ENCODE measurements at regions not wholly inside any gene's neighbourhood (a gene's known extent, or its start where the extent isn't known, plus 50 kb on each side); places are given as distances from the start of the nearest gene placed in this dataset.

DNA sequence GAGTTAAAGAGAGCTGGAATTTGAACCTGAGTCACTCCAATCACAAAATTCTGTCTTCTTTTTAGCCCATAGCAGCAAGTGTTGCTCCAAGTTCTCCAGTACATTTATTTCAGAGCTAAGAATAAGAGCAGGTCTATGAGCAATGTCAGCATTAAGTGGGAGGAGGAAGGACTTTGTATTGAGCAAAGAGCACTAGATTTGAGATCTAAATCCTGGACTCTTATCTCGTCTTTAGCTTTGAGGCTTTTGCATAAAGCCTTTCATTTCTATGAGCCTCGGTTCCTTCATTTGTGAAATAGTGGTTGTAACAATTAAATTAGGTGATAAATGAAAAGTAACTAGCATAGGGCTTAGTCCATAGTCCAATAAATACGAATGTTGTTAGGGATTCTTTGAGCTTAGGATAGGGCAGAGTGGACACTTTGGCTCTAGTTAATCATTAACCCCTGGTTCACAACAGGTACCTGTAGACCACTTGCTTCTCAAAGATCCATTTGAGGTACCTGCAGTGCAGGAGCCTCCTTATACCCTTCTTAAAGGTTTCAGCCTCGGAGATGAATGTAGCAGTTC, 464.1 kb upstream of the KLF4 start:
- no peak for DNase-seq (ENCODE audit: low read depth)

DNA sequence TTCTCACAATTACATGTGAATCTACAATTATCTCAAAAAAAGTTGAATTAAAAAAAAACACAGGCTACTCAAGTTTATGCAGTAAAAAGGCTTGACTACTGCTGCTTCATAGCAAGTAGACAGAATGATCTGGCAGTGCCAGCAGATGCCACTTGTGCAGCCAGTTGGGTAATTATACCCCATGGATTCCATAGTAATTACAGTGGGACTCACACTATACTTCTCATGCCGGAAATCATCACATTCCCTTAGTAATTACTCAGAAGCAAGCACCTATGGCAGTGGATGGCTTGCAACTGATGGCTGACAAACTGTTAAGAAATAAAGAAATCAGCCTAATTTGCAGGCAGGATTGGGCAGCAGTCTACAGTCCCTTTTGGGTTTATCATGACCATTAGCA, 463.2 kb upstream of the KLF4 start:
- DNase-seq (ENCODE audit: low read depth) = peak; percentile 22

DNA sequence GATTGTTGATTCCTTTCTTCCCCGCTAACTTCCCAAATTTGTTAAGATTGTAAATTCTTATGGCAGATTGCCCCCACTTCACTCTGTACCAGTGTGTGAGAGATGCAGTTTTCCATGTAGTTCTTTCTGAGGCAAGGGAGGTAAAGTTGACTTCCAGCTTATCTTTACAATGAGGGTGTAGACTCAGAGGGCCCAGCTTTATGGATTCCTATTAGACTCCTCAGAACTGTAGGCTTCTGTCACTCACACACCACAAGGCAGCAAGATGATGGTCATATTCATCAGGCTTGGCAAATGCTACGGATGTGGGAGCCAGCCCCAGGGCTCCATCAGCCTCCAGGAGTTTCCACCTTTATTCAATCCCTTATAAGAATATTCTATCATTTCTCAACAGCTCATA, 461.9 kb upstream of the KLF4 start:
- DNase-seq (ENCODE audit: low read depth) = no peak

DNA sequence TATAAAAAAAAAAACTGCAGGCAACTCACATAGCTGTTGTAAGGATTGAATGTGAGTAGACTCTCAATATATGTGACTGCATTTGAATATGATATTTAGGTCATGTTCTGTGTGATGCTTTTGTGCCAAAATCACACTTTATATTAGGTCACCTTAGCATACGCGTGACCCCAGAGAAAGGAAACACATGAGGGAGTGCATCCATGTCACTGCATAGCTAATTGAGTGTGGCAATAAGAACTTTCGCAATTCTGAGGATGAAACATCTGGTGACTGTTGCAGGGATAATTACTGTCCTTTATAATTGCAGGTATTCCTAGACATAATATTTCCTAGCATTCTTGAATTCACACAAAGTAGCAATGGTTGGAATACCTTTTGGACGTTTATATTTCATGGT, 459.5 kb upstream of the KLF4 start:
- DNase-seq (ENCODE audit: low read depth) = peak; percentile 28

DNA sequence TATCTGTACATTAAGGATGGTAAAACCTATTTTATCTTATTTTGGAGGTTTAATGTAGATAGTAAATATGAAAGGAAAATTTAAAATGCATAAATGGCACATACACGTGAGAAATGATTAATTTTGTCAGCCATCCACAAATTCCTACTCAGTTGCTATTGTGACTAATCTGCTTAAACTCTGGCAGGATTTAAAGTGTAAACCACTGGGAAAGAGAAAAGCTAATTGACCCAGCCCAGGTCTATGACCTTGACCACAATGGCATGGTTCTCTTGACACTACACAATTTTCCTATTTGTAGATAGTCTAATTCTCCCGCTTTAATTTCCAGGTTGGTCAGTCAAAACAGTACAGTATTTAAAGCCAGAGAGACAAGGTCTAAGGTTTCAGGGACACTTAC, 459.0 kb upstream of the KLF4 start:
- peak; percentile 75 for DNase-seq (ENCODE audit: low read depth)

DNA sequence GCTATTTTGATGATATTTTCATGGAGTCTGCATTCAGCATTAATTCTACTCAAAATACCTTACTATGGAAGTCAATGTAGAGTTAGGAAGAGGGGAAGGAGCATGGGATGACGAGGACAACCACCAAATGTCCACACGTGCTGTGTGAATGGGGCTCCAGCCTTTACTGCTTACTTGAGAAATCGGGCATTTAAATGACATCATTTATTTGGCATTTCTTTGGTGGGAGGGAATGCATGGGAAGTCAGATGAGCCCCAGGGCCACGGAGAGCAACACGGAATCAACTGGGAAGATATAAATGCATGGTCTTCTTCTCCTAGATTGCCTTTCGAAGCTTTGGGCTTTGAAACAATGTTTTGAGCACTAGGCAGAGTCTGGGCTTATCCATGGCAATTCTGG, 458.5 kb upstream of the KLF4 start:
- DNase-seq (ENCODE audit: low read depth) = peak; percentile 87

GRCh38 chr9:107946364-107947141, 457.0 kb upstream of the KLF4 start:
- DNase-seq (ENCODE audit: low read depth) = no peak

DNA sequence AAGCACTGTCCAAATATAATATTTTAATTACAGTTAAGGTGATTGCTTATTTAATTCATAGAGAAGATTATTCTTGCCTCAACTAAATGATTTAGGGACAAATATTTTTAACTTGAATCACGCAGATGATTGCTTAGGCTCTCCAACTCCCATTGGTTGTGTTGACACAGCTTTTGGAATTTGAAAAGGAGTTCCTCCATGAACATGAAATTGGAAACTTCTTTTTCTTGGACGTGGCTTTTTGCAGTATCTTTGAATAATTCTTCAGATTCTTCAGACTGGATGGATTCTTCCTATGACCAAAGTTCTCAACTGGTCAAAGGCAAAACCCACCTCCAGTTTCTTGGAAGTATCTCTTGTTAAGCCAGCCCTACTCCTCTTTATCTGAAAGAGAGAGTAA, 456.4 kb upstream of the KLF4 start:
- DNase-seq (ENCODE audit: low read depth) = no peak

DNA sequence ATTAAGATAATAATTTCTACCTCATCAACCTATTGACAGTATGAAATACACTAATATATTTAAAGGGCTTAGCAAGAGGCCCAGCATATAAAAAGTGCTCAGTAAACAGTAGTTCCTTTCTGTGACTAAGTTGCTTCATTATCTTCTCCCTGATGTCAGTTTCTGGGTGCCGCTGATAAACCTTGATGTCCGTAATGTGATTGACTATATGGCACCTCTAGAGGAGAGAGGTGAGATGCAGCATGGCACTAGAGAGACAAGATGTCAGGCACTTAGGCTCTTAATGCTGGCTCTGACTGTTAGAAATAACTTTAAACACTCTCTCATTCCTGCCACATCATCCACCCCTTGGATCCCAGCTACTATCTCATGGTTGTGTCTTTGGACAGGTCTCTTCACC, 455.9 kb upstream of the KLF4 start:
- DNase-seq (ENCODE audit: low read depth) = no peak

- no peak for DNase-seq (ENCODE audit: low read depth)
Observed at GRCh38 chr9:107944387-107944786, 454.8 kb upstream of the KLF4 start.

DNA sequence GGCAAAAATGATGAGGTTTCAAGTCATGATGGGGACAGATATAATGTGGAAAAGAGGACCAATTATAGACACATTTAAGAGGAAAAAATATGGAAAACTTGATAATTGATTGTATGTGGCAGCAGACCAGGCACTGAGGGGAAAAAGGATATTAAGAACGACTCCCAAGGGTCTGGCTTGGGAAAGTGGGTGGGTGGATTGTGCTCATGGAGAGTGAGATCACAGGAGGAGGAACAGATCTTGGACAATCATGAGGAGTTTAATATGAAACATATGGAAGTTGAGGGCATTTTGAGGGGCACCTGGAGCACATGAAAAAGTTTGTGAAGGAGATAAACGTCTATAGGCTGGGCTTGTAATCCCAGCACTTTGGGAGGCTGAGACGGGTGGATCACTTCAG, 454.3 kb upstream of the KLF4 start:
- DNase-seq (ENCODE audit: low read depth) = no peak

- no peak for DNase-seq (ENCODE audit: low read depth)
Observed at GRCh38 chr9:107942856-107943255, 453.3 kb upstream of the KLF4 start.

DNA sequence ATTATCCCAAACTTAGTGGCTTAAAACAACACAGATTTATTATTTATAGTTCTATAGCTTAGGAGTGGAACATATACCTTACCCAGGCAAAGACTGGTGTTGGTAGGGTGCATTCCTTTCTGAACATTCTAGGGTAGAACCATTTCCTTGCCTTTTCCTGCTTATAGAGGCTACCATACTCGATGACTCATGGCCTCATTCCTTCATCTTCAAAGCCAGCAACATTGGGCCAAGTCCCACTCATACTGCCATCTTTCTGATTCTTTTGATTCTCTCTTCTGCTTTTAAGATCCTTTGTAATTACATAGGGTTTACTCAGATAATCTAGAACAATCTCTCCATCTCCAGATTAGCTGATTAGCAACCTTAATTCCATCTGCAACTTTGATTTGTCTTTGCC, 452.7 kb upstream of the KLF4 start:
- DNase-seq (ENCODE audit: low read depth) = peak; percentile 28

GRCh38 chr9:107940616-107941595, 451.3 kb upstream of the KLF4 start:
- no peak for DNase-seq (ENCODE audit: low read depth)

DNA sequence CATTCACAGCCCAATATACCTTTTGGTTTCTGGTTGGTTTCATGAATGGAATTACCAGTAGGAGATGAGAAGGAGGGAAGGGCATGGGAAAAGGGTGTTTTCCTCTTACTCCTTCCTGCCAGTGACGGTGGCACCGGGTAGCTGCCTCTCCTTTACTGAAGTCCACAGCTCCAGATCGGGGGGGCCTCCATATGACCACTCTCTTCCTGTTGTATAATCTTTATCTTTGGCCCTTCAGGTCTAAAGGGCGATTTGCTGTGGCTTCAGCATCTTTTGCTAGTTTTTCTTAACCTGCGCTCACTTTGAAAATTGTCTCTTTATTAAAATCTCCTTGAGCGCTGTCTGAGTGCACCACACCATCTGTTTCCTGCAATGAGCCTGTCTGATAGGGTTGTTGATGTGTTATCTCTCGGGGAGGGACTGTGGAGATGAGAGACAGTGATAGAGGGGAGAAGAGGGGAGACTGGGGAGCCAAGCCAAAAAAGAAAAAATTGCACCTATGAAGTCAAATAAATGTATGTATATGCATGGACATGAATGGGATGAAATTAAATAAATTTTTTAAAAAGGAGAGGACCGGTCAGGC, 449.3 kb upstream of the KLF4 start:
- DNase-seq (ENCODE audit: low read depth) = no peak

DNA sequence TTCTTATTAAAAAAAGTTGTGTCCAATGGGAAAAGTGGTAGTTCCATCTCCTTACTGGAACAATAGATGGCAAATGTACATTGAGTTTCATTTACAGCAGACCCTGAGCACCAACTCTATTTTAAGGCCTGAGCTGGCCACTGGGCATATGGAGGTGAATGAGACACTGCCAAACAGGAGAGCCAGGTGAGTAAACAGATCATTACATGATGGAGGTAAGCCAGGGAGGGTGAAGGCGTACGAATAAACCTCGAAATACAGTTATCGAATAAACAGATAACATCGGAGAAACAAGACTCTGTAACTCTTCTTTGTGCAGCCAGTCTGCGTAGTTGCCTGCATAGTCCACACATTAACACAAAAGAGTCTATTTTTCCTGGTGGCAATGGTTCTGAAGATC, 446.4 kb upstream of the KLF4 start:
- DNase-seq (ENCODE audit: low read depth) = no peak

DNA sequence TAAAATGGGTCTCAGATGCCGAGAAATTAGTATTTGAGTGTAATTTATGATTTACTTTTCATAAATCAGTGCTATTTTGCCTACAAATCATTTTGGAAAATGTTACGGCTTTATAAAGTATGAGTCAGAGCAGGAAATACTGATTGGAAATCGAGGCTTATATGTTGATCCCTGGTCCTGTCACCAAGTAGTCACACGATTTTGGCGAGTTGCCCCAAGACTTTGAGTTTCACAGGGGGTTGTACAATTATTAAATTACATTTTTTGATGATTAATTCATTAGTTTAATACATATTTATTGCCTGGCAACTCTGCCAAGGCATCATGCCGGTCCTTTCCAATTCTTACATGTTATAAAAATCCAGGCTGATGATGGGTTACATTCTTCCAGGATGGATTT, 443.9 kb upstream of the KLF4 start:
- no peak for DNase-seq (ENCODE audit: low read depth)

DNA sequence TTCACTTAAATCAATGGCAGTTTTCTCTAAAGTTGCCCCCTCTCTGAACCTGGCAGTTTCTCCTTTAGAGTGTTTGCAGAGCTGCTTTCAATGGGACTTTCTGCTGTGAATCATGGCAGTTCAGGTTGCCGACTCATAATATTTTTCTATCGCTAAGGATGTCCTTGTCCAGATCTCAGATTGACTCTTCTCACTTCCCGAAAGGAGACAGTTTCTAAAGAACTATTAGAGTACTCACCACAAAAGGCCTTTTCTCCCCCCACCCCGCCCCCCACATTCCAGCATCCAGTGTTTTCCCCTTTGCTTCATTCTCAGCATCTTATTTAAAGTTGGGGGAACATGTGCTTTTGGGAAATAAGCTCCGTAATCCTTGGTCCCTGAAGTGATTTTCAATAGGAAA, 443.5 kb upstream of the KLF4 start:
- DNase-seq (ENCODE audit: low read depth) = peak; percentile 24

GRCh38 chr9:107932601-107933000, 443.0 kb upstream of the KLF4 start:
- DNase-seq (ENCODE audit: low read depth) = no peak

- no peak for DNase-seq (ENCODE audit: low read depth)
Observed at GRCh38 chr9:107932046-107932445, 442.5 kb upstream of the KLF4 start.

- DNase-seq (ENCODE audit: low read depth) = no peak
Observed at GRCh38 chr9:107931071-107931715, 441.6 kb upstream of the KLF4 start.

- DNase-seq (ENCODE audit: low read depth) = peak; percentile 9
Observed at GRCh38 chr9:107929443-107929842, 439.9 kb upstream of the KLF4 start.
